ENCODE measurements at regions not wholly inside any gene's neighbourhood (a gene's known extent, or its start where the extent isn't known, plus 50 kb on each side); places are given as distances from the start of the nearest gene placed in this dataset.

- TF ChIP-seq, protein P1, sequence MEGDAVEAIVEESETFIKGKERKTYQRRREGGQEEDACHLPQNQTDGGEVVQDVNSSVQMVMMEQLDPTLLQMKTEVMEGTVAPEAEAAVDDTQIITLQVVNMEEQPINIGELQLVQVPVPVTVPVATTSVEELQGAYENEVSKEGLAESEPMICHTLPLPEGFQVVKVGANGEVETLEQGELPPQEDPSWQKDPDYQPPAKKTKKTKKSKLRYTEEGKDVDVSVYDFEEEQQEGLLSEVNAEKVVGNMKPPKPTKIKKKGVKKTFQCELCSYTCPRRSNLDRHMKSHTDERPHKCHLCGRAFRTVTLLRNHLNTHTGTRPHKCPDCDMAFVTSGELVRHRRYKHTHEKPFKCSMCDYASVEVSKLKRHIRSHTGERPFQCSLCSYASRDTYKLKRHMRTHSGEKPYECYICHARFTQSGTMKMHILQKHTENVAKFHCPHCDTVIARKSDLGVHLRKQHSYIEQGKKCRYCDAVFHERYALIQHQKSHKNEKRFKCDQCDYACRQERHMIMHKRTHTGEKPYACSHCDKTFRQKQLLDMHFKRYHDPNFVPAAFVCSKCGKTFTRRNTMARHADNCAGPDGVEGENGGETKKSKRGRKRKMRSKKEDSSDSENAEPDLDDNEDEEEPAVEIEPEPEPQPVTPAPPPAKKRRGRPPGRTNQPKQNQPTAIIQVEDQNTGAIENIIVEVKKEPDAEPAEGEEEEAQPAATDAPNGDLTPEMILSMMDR (IDR thresholded peaks at IDR 0.05): no peak
- TF ChIP-seq EP300 (IDR thresholded peaks at IDR 0.05) (no peak), POLR2A (IDR thresholded peaks at IDR 0.05) (no peak)
- H3K27ac ChIP-seq: no peak overlapping the region
- no peaks in the 10 kb centered on the region for H3K4me1 ChIP-seq (ENCODE audit: insufficient read depth)
- 73 to 76% (median 74%) methylated on average over 7 of the region's 7 CpGs for WGBS, 3 donors
- H3K27me3 ChIP-seq: no peaks in the 10 kb centered on the region
- no peak for DNase-seq
- H3K36me3 ChIP-seq: no peaks in the 10 kb centered on the region
- intact Hi-C loops (cut with DNase I): no loop called here
- H3K9me3 ChIP-seq: no peaks in the 10 kb centered on the region
- no peak overlapping the region for H3K4me3 ChIP-seq
Observed at GRCh38 chr10:1872151-1872726, 134.9 kb upstream of the ADARB2 start.

- Histone ChIP-seq H3K4me3 (no peak overlapping the region), H3K9me3 (no peaks in the 10 kb centered on the region), H3K36me3 (no peaks in the 10 kb centered on the region), H3K4me1 (ENCODE audit: insufficient read depth) (no peaks in the 10 kb centered on the region), H3K27me3 (no peaks in the 10 kb centered on the region), H3K27ac (no peak overlapping the region)
- no peak for DNase-seq
- 60 to 79% (median 63%) methylated on average over 5 of the region's 5 CpGs for WGBS, 3 donors
- intact Hi-C loops (cut with DNase I): no loop called here
- TF ChIP-seq EP300 (IDR thresholded peaks at IDR 0.05) (no peak), POLR2A (IDR thresholded peaks at IDR 0.05) (no peak)
- TF ChIP-seq, protein P1 (IDR thresholded peaks at IDR 0.05): no peak
Observed at GRCh38 chr10:1870491-1870890, 133.2 kb upstream of the ADARB2 start.

DNA sequence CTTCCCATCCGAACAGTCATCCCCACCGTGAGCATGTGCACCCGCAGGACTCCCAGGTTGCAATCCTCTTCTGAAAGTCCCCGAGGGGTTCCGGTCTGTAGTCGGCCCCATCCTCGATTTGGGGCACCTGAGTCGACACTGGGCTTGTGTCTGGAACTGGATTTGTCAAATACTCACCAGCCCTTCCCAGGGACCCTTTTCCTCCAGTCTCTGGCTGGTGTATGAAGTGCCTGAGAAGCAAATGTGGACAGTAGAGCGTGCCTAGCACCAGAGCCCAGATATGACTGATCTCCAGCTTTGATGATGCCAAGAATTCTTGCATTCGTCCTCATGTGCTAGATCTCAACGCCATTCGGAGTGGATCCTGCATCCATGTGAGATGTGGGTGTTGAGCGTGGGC, 132.5 kb upstream of the ADARB2 start:
- TF ChIP-seq POLR2A (IDR thresholded peaks at IDR 0.05) (no peak), EP300 (IDR thresholded peaks at IDR 0.05) (no peak)
- TF ChIP-seq, protein P1 (IDR thresholded peaks at IDR 0.05): no peak
- DNase-seq: no peak
- no peak overlapping the region for H3K27ac ChIP-seq
- no peak overlapping the region for H3K4me3 ChIP-seq
- no peaks in the 10 kb centered on the region for H3K36me3 ChIP-seq
- no peaks in the 10 kb centered on the region for H3K27me3 ChIP-seq
- no peaks in the 10 kb centered on the region for H3K4me1 ChIP-seq (ENCODE audit: insufficient read depth)
- intact Hi-C loops (cut with DNase I): loop anchor here in 1 of 4 donors (2.0 kb wide), 1 partner anchor 29 kb away; no protein-coding TSS in a partner anchor
- H3K9me3 ChIP-seq: no peaks in the 10 kb centered on the region
- 81 to 88% (median 86%) methylated on average over 13 of the region's 13 CpGs for WGBS, 3 donors

GRCh38 chr10:1860351-1860750, 123.0 kb upstream of the ADARB2 start:
- no peaks in the 10 kb centered on the region for H3K36me3 ChIP-seq
- H3K4me1 ChIP-seq (ENCODE audit: insufficient read depth): no peaks in the 10 kb centered on the region
- H3K9me3 ChIP-seq: no peaks in the 10 kb centered on the region
- intact Hi-C loops (cut with DNase I): no loop called here
- H3K27ac ChIP-seq: no peak overlapping the region
- no peaks in the 10 kb centered on the region for H3K27me3 ChIP-seq
- WGBS, 3 donors: 60 to 67% (median 66%) methylated on average over 5 of the region's 5 CpGs
- no peak for TF ChIP-seq POLR2A (IDR thresholded peaks at IDR 0.05)
- no peak for TF ChIP-seq EP300 (IDR thresholded peaks at IDR 0.05)
- TF ChIP-seq, protein P1 (IDR thresholded peaks at IDR 0.05): no peak
- no peak for DNase-seq
- no peak overlapping the region for H3K4me3 ChIP-seq
